Neural cell (in vitro differentiated cells): ENCODE measurements at regions not wholly inside any gene's neighbourhood (a gene's known extent, or its start where the extent isn't known, plus 50 kb on each side); places are given as distances from the start of the nearest gene placed in this dataset.

Experiments
- H2AFZ ChIP-seq: fragments of 200-600, 300-800 bp; sonication (generic), shearing (Covaris generic); 2 replicates; pipeline ENCODE4 v1.6.0; 2014; ENCODE audit warnings: low read depth, mild to moderate bottlenecking, antibody characterized with exemption, low read length, moderate library complexity
- H3F3A ChIP-seq: fragments of 200-600 bp; shearing (Covaris generic); 2 replicates; pipeline ENCODE4 v1.6.1; 2016; ENCODE audit warnings: mild to moderate bottlenecking, moderate library complexity, mixed read lengths, antibody characterized with exemption, low read length; ENCODE audit not compliant: insufficient read depth, poor library complexity, severe bottlenecking
- H3K27ac ChIP-seq: fragments of 200-600, 300-800 bp; sonication (generic), shearing (Covaris generic); 2 replicates; pipeline ENCODE4 v1.5.1; 2014; ENCODE audit warnings: mild to moderate bottlenecking, low read length, moderate library complexity
- H3K27me3 ChIP-seq: fragments of 300-800, 200-600 bp; sonication (generic), shearing (Covaris generic); 2 replicates; pipeline ENCODE4 v1.6.0; 2014; ENCODE audit warnings: mild to moderate bottlenecking, low read depth, low read length, moderate library complexity; ENCODE audit not compliant: insufficient read depth
- H3K36me3 ChIP-seq: fragments of 300-800, 200-600 bp; sonication (generic), shearing (Covaris generic); 2 replicates; pipeline ENCODE4 v1.5.1; 2014; ENCODE audit warnings: mild to moderate bottlenecking, antibody characterized with exemption, low read length, moderate library complexity; ENCODE audit not compliant: insufficient read depth
- H3K4me2 ChIP-seq: fragments of 300-800, 200-600 bp; sonication (generic), shearing (Covaris generic); 2 replicates; pipeline ENCODE4 v1.6.0; 2014; ENCODE audit warnings: mild to moderate bottlenecking, low read length
- H3K4me3 ChIP-seq: fragments of 300-800, 200-600 bp; sonication (generic), shearing (Covaris generic); 2 replicates; pipeline ENCODE4 v1.5.1; 2014; ENCODE audit warnings: mild to moderate bottlenecking, low read length, moderate library complexity
- H3K79me2 ChIP-seq: fragments of 200-600 bp; shearing (Covaris generic); replicated peaks from 2 replicates; pipeline ENCODE4 v1.6.0; 2014; ENCODE audit warnings: mild to moderate bottlenecking, low read length, moderate library complexity; ENCODE audit not compliant: insufficient read depth
- H3K9ac ChIP-seq: fragments of 300-800, 200-600 bp; sonication (generic), shearing (Covaris generic); 2 replicates; pipeline ENCODE4 v1.6.1; 2016; ENCODE audit warnings: mild to moderate bottlenecking, low read length, mixed read lengths
- H3K9me2 ChIP-seq: fragments of 200-600 bp; shearing (Covaris generic); 2 replicates; pipeline ENCODE4 v1.6.1; 2016; ENCODE audit warnings: mild to moderate bottlenecking, low read length, mixed read lengths; ENCODE audit not compliant: insufficient read depth
- H3K9me3 ChIP-seq: fragments of 200-600, 300-800 bp; sonication (generic), shearing (Covaris generic); 2 replicates; pipeline ENCODE4 v1.6.1; 2016; ENCODE audit warnings: mild to moderate bottlenecking, mixed run types, low read length, moderate library complexity, mixed read lengths
- H4K20me1 ChIP-seq: fragments of 200-600 bp; shearing (Covaris generic); 2 replicates; pipeline ENCODE4 v1.6.1; 2016; ENCODE audit warnings: mild to moderate bottlenecking, mixed run types; ENCODE audit not compliant: insufficient read depth
- CTCF ChIP-seq: fragments of 450-650 bp; IDR thresholded peaks from 2 replicates; pipeline ENCODE4 v1.5.1; 2014; ENCODE audit warnings: antibody characterized with exemption, mild to moderate bottlenecking, moderate library complexity; ENCODE audit not compliant: poor library complexity, severe bottlenecking
- EP300 ChIP-seq: fragments of 450-650 bp; conservative IDR thresholded peaks from 2 replicates; pipeline ENCODE4 v1.6.1; 2014; ENCODE audit warnings: antibody characterized with exemption, mild to moderate bottlenecking, moderate library complexity; ENCODE audit not compliant: poor library complexity, severe bottlenecking
- EZH2 ChIP-seq: fragments of 200-600, 300-800 bp; shearing (Covaris generic), sonication (generic); IDR thresholded peaks from 2 replicates; pipeline ENCODE4 v1.6.1; 2014; ENCODE audit warnings: antibody characterized with exemption, low read length, borderline replicate concordance, mild to moderate bottlenecking; ENCODE audit not compliant: insufficient read depth, poor library complexity, severe bottlenecking
- MXI1 ChIP-seq: fragments of 450-650 bp; conservative IDR thresholded peaks from 2 replicates; pipeline ENCODE4 v1.6.1; 2014; ENCODE audit warnings: antibody characterized with exemption, mild to moderate bottlenecking; ENCODE audit not compliant: poor library complexity, severe bottlenecking
- POLR2AphosphoS5 ChIP-seq: IDR thresholded peaks from 2 replicates; pipeline ENCODE4 v1.6.1; 2012
- RAD21 ChIP-seq: fragments of 450-650 bp; conservative IDR thresholded peaks from 2 replicates; pipeline ENCODE4 v1.6.1; 2014; ENCODE audit warnings: antibody characterized with exemption, mild to moderate bottlenecking, moderate library complexity
- SMC3 ChIP-seq: fragments of 450-650 bp; conservative IDR thresholded peaks from 2 replicates; pipeline ENCODE4 v1.6.1; 2014; ENCODE audit warnings: antibody characterized with exemption, mild to moderate bottlenecking, moderate library complexity; ENCODE audit not compliant: poor library complexity
- TAF1 ChIP-seq: IDR thresholded peaks from 2 replicates; pipeline ENCODE4 v1.6.1; 2012; ENCODE audit warnings: low read depth
- TF ChIP-seq, protein P1 (sequence below): IDR thresholded peaks from 2 replicates; pipeline ENCODE4 v1.6.1; 2012; ENCODE audit warnings: borderline replicate concordance

DNA sequence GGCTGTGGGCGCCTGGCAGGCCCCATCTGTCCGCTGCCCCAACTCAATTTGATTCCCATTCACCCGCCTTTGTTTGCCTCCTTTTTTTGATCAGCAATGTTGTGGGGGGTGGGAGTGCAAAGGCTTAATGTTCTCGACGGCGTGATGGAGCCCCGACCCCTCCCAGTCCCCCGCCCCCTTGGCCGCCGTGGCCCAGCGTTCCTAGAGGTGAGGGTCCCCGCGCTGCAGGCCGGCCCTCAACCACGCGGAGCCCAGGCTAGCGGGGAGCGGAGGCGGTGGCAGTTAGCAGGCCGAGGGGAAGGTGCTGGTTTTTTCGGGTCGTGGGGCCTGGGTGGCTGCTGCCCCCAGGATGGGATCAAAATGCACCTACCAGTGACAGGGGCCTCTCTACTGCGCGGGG lies 274.7 kb upstream of the SKOR2 start:
- Histone ChIP-seq H3K9me3 (no peaks in the 10 kb centered on the region), H3K9ac (no peak overlapping the region), H3K27me3 (no peaks in the 10 kb centered on the region), H3K9me2 (no peaks in the 10 kb centered on the region), H3F3A (no peaks in the 10 kb centered on the region), H3K79me2 (no peaks in the 10 kb centered on the region), H4K20me1 (no peaks in the 10 kb centered on the region), H2AFZ (no peak overlapping the region), H3K4me3 (no peak overlapping the region), H3K36me3 (no peaks in the 10 kb centered on the region), H3K4me2 (no peak overlapping the region), H3K27ac (no peak overlapping the region)
- TF ChIP-seq SMC3, result no peak
- no peak for TF ChIP-seq MXI1
- no peak for TF ChIP-seq TAF1
- TF ChIP-seq POLR2AphosphoS5, result no peak
- TF ChIP-seq, protein P1, sequence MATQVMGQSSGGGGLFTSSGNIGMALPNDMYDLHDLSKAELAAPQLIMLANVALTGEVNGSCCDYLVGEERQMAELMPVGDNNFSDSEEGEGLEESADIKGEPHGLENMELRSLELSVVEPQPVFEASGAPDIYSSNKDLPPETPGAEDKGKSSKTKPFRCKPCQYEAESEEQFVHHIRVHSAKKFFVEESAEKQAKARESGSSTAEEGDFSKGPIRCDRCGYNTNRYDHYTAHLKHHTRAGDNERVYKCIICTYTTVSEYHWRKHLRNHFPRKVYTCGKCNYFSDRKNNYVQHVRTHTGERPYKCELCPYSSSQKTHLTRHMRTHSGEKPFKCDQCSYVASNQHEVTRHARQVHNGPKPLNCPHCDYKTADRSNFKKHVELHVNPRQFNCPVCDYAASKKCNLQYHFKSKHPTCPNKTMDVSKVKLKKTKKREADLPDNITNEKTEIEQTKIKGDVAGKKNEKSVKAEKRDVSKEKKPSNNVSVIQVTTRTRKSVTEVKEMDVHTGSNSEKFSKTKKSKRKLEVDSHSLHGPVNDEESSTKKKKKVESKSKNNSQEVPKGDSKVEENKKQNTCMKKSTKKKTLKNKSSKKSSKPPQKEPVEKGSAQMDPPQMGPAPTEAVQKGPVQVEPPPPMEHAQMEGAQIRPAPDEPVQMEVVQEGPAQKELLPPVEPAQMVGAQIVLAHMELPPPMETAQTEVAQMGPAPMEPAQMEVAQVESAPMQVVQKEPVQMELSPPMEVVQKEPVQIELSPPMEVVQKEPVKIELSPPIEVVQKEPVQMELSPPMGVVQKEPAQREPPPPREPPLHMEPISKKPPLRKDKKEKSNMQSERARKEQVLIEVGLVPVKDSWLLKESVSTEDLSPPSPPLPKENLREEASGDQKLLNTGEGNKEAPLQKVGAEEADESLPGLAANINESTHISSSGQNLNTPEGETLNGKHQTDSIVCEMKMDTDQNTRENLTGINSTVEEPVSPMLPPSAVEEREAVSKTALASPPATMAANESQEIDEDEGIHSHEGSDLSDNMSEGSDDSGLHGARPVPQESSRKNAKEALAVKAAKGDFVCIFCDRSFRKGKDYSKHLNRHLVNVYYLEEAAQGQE, result no peak
- no peak for TF ChIP-seq RAD21
- TF ChIP-seq EP300, result no peak
- TF ChIP-seq EZH2, result no peak
- TF ChIP-seq CTCF, result no peak

GRCh38 chr18:47522359-47522758 lies 270.9 kb upstream of the SKOR2 start:
- no peaks in the 10 kb centered on the region for H3K27me3 ChIP-seq
- no peaks in the 10 kb centered on the region for H3K79me2 ChIP-seq
- no peak overlapping the region for H3K9ac ChIP-seq
- H3F3A ChIP-seq, result no peaks in the 10 kb centered on the region
- no peaks in the 10 kb centered on the region for H3K36me3 ChIP-seq
- H2AFZ ChIP-seq, result no peak overlapping the region
- H3K27ac ChIP-seq, result no peak overlapping the region
- no peaks in the 10 kb centered on the region for H3K9me2 ChIP-seq
- no peaks in the 10 kb centered on the region for H4K20me1 ChIP-seq
- no peak overlapping the region for H3K4me3 ChIP-seq
- no peaks in the 10 kb centered on the region for H3K9me3 ChIP-seq
- TF ChIP-seq SMC3, result no peak
- TF ChIP-seq CTCF, result no peak
- no peak for TF ChIP-seq RAD21
- TF ChIP-seq, protein P1, result no peak
- no peak for TF ChIP-seq EZH2
- TF ChIP-seq POLR2AphosphoS5, result no peak
- no peak for TF ChIP-seq EP300
- TF ChIP-seq MXI1, result no peak
- TF ChIP-seq TAF1, result no peak
- H3K4me2 ChIP-seq, result no peak overlapping the region
